SK-N-MC (cell line): ENCODE measurements at regions not wholly inside any gene's neighbourhood (a gene's known extent, or its start where the extent isn't known, plus 50 kb on each side); places are given as distances from the start of the nearest gene placed in this dataset.

ENCODE experiments used
- DNase-seq: peaks from one replicate; pipeline ENCODE4 v3.0.0-alpha.2; 2011; ENCODE audit warnings: low read depth, low spot score
- H3K27ac ChIP-seq: fragments of 200-600 bp; sonication (generic); 2 replicates; pipeline ENCODE4 v1.5.1; 2016; ENCODE audit warnings: mixed run types
- H3K36me3 ChIP-seq: fragments of 200-600 bp; sonication (generic); 2 replicates; pipeline ENCODE4 v1.6.1; 2017; ENCODE audit warnings: antibody characterized with exemption, low read length, mixed read lengths; ENCODE audit not compliant: insufficient read depth
- H3K4me3 ChIP-seq: fragments of 200-600 bp; sonication (generic); 2 replicates; pipeline ENCODE4 v1.5.1; 2016
- H3K9ac ChIP-seq: fragments of 200-600 bp; sonication (generic); 2 replicates; pipeline ENCODE4 v1.8.0; 2017; ENCODE audit warnings: mixed run types, mixed read lengths; ENCODE audit not compliant: insufficient read length
- H3K9me3 ChIP-seq: fragments of 200-600 bp; sonication (generic); 2 replicates; pipeline ENCODE4 v1.6.1; 2017; ENCODE audit warnings: low read depth, mild to moderate bottlenecking, antibody characterized with exemption, low read length, moderate library complexity, mixed read lengths
- EZH2 ChIP-seq: fragments of 200-600 bp; sonication (generic); IDR thresholded peaks from one replicate; pipeline ENCODE4 v1.6.1; 2017; ENCODE audit warnings: antibody characterized with exemption
- FOXP2 ChIP-seq: optimal IDR thresholded peaks from 2 replicates; pipeline ENCODE3; 2011; ENCODE audit warnings: mild to moderate bottlenecking, moderate library complexity; ENCODE audit not compliant: insufficient read depth; ENCODE audit errors: extremely low read length, control extremely low read depth
- POLR2AphosphoS5 ChIP-seq: IDR thresholded peaks from 2 replicates; pipeline ENCODE4 v1.6.1; 2012; ENCODE audit warnings: mild to moderate bottlenecking, low read depth, low read length, borderline replicate concordance

GRCh38 chr11:45428541-45429230 is 142.5 kb upstream of the SYT13 start:
- H3K36me3 ChIP-seq: no peaks in the 10 kb centered on the region
- DNase-seq: no peak
- no peak for TF ChIP-seq POLR2AphosphoS5
- TF ChIP-seq FOXP2: no peak
- no peak for TF ChIP-seq EZH2
- H3K4me3 ChIP-seq: no peak overlapping the region
- H3K27ac ChIP-seq: no peak overlapping the region
- H3K9ac ChIP-seq: no peak overlapping the region
- no peaks in the 10 kb centered on the region for H3K9me3 ChIP-seq

DNA sequence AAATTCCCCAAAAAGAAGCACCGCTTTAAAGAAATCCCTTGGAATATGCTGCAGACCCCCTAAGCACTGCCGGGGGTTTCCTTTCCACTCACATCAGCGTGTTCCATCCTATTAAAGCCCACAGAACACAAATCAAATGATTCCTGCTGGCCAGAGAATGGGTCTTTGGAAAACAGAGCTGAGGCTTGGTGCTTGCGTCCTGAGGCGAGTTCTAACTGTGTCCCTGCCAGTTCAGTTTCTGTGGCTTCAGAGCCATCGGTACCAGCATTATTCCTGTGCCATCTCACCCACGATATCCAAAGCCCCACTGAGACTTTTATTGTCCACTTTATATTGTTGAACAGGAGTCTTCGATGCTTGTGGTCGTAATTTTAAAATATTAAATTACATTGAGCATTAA is 142.0 kb upstream of the SYT13 start:
- DNase-seq: no peak
- H3K36me3 ChIP-seq: no peaks in the 10 kb centered on the region
- no peak overlapping the region for H3K27ac ChIP-seq
- TF ChIP-seq FOXP2: no peak
- TF ChIP-seq POLR2AphosphoS5: no peak
- no peak overlapping the region for H3K4me3 ChIP-seq
- no peak overlapping the region for H3K9ac ChIP-seq
- no peaks in the 10 kb centered on the region for H3K9me3 ChIP-seq

DNA sequence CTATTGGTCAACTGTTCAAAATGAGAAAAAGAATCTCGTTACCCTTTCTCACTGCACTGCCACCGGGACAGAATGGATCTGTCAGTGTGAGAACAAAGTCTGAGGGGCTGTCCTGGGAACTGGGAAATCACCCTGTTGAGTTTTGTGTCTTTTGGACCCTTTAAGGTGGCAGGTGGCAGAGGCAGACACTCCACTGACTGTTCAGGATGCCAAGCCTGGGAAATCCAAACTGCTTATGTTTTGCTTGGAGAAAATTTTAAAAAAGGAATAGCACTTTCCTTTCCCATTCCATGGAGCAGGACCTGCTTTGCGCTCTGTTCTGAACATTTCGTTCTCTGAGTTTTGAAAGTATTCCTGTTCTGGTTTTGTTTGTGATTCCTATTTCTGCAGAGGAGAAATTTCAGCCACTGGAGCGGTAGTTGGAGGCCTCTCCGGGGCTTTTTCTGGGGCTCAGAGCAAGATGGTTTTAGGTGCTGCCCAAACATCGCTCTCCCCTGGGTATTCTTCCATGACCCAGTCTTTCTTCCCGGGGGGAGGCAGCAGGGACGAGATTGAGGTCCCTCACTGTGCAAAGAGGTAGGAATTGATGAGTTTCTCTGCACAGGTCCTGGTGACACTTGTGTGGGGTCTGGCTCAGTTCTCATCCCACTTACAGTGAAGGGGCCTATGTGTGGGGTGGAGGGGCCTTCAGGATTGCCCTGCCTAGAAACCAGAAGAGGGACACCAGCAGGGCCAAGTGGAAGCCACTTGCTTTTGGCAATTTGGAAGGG is 138.5 kb upstream of the SYT13 start:
- Histone ChIP-seq H3K4me3 (no peak overlapping the region), H3K9me3 (no peaks in the 10 kb centered on the region), H3K27ac (no peak overlapping the region), H3K9ac (no peak overlapping the region), H3K36me3 (no peaks in the 10 kb centered on the region)
- TF ChIP-seq EZH2 (no peak), FOXP2 (no peak), POLR2AphosphoS5 (no peak)
- no peak for DNase-seq

GRCh38 chr11:45423475-45424120 is 137.5 kb upstream of the SYT13 start:
- no peak for DNase-seq
- H3K9ac ChIP-seq: no peak overlapping the region
- no peaks in the 10 kb centered on the region for H3K9me3 ChIP-seq
- no peak overlapping the region for H3K27ac ChIP-seq
- H3K4me3 ChIP-seq: no peak overlapping the region
- no peaks in the 10 kb centered on the region for H3K36me3 ChIP-seq
- TF ChIP-seq POLR2AphosphoS5 (no peak), EZH2 (no peak), FOXP2 (no peak)

DNA sequence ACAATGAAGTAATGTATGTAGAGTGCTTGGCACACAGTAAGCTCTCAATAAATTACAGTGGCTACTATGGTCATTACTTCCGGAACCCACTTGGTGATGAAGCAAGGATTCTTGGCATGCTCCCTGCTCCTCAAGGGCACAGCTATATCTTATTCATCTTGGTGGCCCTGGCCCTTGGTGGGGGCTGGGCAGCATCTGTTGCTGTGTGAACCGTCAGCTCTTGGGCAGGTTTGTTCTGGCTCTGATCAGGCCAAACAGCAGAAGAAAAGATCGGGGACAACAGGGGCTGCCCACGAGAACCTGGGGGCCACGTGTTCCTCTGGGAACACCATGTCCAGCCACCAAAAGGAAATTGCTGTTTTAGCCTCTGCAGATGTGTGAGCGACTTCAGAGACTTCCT is 136.9 kb upstream of the SYT13 start:
- Histone ChIP-seq H3K27ac (no peak overlapping the region), H3K36me3 (no peaks in the 10 kb centered on the region), H3K9me3 (no peaks in the 10 kb centered on the region), H3K4me3 (no peak overlapping the region), H3K9ac (no peak overlapping the region)
- no peak for DNase-seq
- TF ChIP-seq POLR2AphosphoS5 (no peak), EZH2 (no peak), FOXP2 (no peak)

GRCh38 chr11:45414088-45414487 is 127.9 kb upstream of the SYT13 start:
- H3K27ac ChIP-seq: no peak overlapping the region
- H3K36me3 ChIP-seq: no peaks in the 10 kb centered on the region
- no peaks in the 10 kb centered on the region for H3K9me3 ChIP-seq
- H3K9ac ChIP-seq: no peak overlapping the region
- H3K4me3 ChIP-seq: no peak overlapping the region
- DNase-seq: no peak
- TF ChIP-seq POLR2AphosphoS5 (no peak), FOXP2 (no peak), EZH2 (no peak)

DNA sequence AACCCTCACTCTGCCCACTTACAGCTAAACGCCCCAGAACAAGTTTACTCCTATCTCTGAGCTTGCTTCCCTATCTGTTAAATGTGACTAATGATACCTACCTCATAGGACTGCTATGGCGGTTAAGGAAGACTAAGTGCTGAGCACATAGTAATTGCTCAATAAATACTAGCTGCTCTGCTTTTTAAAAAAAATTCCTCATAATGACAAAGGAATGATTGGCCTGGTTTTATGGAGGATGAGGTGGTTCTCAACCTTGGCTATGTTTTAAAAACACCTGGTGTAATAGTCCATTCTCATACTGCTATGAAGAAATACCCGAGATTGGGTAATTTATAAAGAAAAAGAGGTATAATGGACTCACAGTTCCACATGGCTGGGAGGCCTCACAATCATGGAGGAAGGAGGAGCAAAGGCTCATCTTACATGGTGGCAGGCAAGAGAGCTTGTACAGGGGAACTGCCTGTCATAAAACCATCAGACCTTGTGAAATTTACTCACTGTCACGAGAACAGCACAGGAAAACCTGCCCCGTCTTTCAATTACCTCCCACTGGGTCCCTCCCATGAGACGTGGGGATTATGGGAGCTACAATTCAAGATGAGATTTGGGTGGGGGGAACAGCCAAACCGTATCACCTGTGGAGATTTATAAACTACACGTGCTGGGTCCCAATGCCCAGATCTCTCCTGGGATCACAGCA is 127.2 kb upstream of the SYT13 start:
- no peaks in the 10 kb centered on the region for H3K36me3 ChIP-seq
- no peak overlapping the region for H3K27ac ChIP-seq
- no peak overlapping the region for H3K4me3 ChIP-seq
- no peak overlapping the region for H3K9ac ChIP-seq
- H3K9me3 ChIP-seq: no peaks in the 10 kb centered on the region
- TF ChIP-seq EZH2 (no peak), FOXP2 (no peak), POLR2AphosphoS5 (no peak)
- no peak for DNase-seq

DNA sequence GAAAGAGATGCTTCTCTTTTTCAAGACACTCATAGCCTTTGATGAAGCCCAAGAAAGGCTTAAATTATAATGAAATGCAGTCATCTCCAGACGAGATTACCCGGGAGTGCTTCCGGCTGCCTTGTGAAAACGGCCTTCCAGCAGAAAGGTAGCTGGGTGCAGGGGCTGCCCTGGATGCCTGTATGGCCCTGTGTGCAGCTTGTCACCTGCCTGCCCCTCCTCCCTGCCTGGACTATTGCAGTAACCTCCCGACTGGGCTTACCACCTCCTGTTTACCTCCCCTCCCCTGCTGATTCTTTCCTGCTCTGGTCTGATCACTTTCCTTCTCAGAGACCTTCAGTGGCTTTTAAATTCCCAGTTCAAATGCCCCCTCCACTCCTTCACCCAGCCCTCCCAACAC is 126.4 kb upstream of the SYT13 start:
- Histone ChIP-seq H3K36me3 (no peaks in the 10 kb centered on the region), H3K9me3 (no peaks in the 10 kb centered on the region), H3K9ac (no peak overlapping the region), H3K4me3 (peak overlapping the region; percentile 58), H3K27ac (peak overlapping the region; percentile 58; the same call in 1 of the 2 replicates)
- DNase-seq: no peak
- no peak for TF ChIP-seq FOXP2
- TF ChIP-seq POLR2AphosphoS5: no peak
- no peak for TF ChIP-seq EZH2
